CD4-positive, alpha-beta T cell (primary cell): ENCODE measurements at regions not wholly inside any gene's neighbourhood (a gene's known extent, or its start where the extent isn't known, plus 50 kb on each side); places are given as distances from the start of the nearest gene placed in this dataset.

Experiments used
- ATAC-seq: fragments of 200-7000 bp; cut with Tn5 transposase; one replicate; pipeline ENCODE4 v1.10.0; 2022; ENCODE audit warnings: mild to moderate bottlenecking; ENCODE audit not compliant: poor library complexity
- CTCF ChIA-PET: fragments of 350-600 bp; sonication (Branson Sonifier 250); formaldehyde crosslinking; loops from one replicate; lab custom pipeline; 2021; ENCODE audit warnings: antibody characterized with exemption, inconsistent platforms; lab: Charles Lee
- POLR2A ChIA-PET: fragments of 350-600 bp; sonication (Branson Sonifier 250); formaldehyde crosslinking; loops from one replicate; lab custom pipeline; 2021; ENCODE audit warnings: antibody characterized with exemption, inconsistent platforms; lab: Charles Lee
- DNase-seq, 14 experiments: peaks; one replicate each; pipeline ENCODE4 v3.0.0-alpha.2; 2013 to 2020; ENCODE audit warnings: mixed read lengths in 2 of 14
- H3K27ac ChIP-seq, 2 donors: one replicate each; pipeline versions ENCODE4 v1.5.1 to v1.7.0; 2013; ENCODE audit warnings: low read length in 2 of 2, low read depth in 1 of 2, mild to moderate bottlenecking in 1 of 2
- H3K27me3 ChIP-seq, 2 experiments: 1 replicate in 1 of 2; 2 replicates in 1 of 2; pipeline versions ENCODE4 v1.6.1 to v1.7.0; 2013; ENCODE audit warnings: low read length in 2 of 2, control low read depth in 1 of 2, mild to moderate bottlenecking in 1 of 2, moderate library complexity in 1 of 2; ENCODE audit not compliant: insufficient read depth in 2 of 2, control insufficient read depth in 1 of 2
- H3K36me3 ChIP-seq: one replicate; pipeline ENCODE4 v1.6.1; 2013; ENCODE audit warnings: low read length, control low read depth; ENCODE audit not compliant: insufficient read depth
- H3K4me1 ChIP-seq: one replicate; pipeline ENCODE4 v1.6.1; 2013; ENCODE audit warnings: low read length, control low read depth; ENCODE audit not compliant: insufficient read depth
- H3K4me3 ChIP-seq: one replicate; pipeline ENCODE4 v1.5.1; 2013; ENCODE audit warnings: mild to moderate bottlenecking, low read length, moderate library complexity
- H3K9me3 ChIP-seq, 2 experiments: 1 replicate in 1 of 2; 2 replicates in 1 of 2; pipeline versions ENCODE4 v1.6.1 to v1.7.0; 2013; ENCODE audit warnings: low read length in 2 of 2, mild to moderate bottlenecking in 2 of 2, control low read depth in 1 of 2, moderate library complexity in 1 of 2; ENCODE audit not compliant: control insufficient read depth in 1 of 2, insufficient read depth in 1 of 2
- H3K27ac Mint-ChIP-seq: one replicate; pipeline ENCODE4 v1.8.0; 2020; ENCODE audit warnings: mixed read lengths
- H3K27me3 Mint-ChIP-seq: one replicate; pipeline ENCODE4 v1.8.0; 2021; ENCODE audit warnings: mixed read lengths
- H3K36me3 Mint-ChIP-seq: one replicate; pipeline ENCODE4 v1.8.0; 2021; ENCODE audit warnings: low read depth, mixed read lengths
- H3K4me1 Mint-ChIP-seq: one replicate; pipeline ENCODE4 v1.8.0; 2021; ENCODE audit warnings: low read depth, mixed read lengths
- H3K4me3 Mint-ChIP-seq: one replicate; pipeline ENCODE4 v1.8.0; 2020; ENCODE audit warnings: mild to moderate bottlenecking, mixed read lengths
- H3K9me3 Mint-ChIP-seq: one replicate; pipeline ENCODE4 v1.8.0; 2020; ENCODE audit warnings: mixed read lengths
- CTCF ChIP-seq: fragments of 200-600 bp; IDR thresholded peaks from one replicate; pipeline ENCODE4 v1.8.0; 2022; ENCODE audit warnings: antibody characterized with exemption, mild to moderate bottlenecking
- intact Hi-C, 2 experiments: fragments of 100-400 bp; cut with DNase I in 1 of 2; cut with micrococcal nuclease in 1 of 2; formaldehyde crosslinking; loops; one replicate each; pipeline versions ENCODE4 v1.15.1 to v1.9.0; 2023 to 2025; cut with DNase I, micrococcal nuclease

GRCh38 chr11:114815176-114815575 lies 136.8 kb downstream of the NXPE2 start:
- POLR2A ChIA-PET = no interaction called here
- Mint-ChIP-seq H3K27ac (no peak overlapping the region), H3K27me3 (peaks cover 5% of the 10 kb centered on the region), H3K4me3 (no peak overlapping the region), H3K9me3 (no peaks in the 10 kb centered on the region), H3K36me3 (no peaks in the 10 kb centered on the region), H3K4me1 (no peaks in the 10 kb centered on the region)
- CTCF ChIA-PET = no interaction called here
- no peaks in the 10 kb centered on the region for H3K36me3 ChIP-seq
- intact Hi-C loops = no loop called here
- no peak for TF ChIP-seq CTCF
- ATAC-seq (no peak), DNase-seq (no peak)
- H3K4me3 ChIP-seq = no peak overlapping the region
- no peaks in the 10 kb centered on the region for H3K9me3 ChIP-seq
- H3K27ac ChIP-seq = no peak overlapping the region
- no peaks in the 10 kb centered on the region for H3K4me1 ChIP-seq
- peaks cover 0 to 4% of the 10 kb centered on the region in 2 experiments for H3K27me3 ChIP-seq

- ATAC-seq = no peak
- Histone ChIP-seq H3K4me3 (no peak overlapping the region), H3K9me3 (no peaks in the 10 kb centered on the region), H3K4me1 (no peaks in the 10 kb centered on the region), H3K36me3 (no peaks in the 10 kb centered on the region), H3K27ac (no peak overlapping the region), H3K27me3 (peaks cover 0 to 4% of the 10 kb centered on the region in 2 experiments)
- DNase-seq = no peak
- Mint-ChIP-seq H3K9me3 (no peaks in the 10 kb centered on the region), H3K36me3 (no peaks in the 10 kb centered on the region), H3K4me1 (no peaks in the 10 kb centered on the region), H3K27ac (no peak overlapping the region), H3K27me3 (peaks cover 5% of the 10 kb centered on the region), H3K4me3 (no peak overlapping the region)
- ChIA-PET POLR2A (no interaction called here), CTCF (no interaction called here)
- TF ChIP-seq CTCF = no peak
- intact Hi-C loops = no loop called here
Observed at GRCh38 chr11:114815761-114816160, 137.4 kb downstream of the NXPE2 start.

- no peaks in the 10 kb centered on the region for H3K4me1 ChIP-seq
- TF ChIP-seq CTCF = no peak
- ChIA-PET POLR2A (no interaction called here), CTCF (no interaction called here)
- Mint-ChIP-seq H3K4me3 (no peak overlapping the region), H3K4me1 (no peaks in the 10 kb centered on the region), H3K27me3 (peaks cover 5% of the 10 kb centered on the region), H3K9me3 (no peaks in the 10 kb centered on the region), H3K36me3 (no peaks in the 10 kb centered on the region), H3K27ac (no peak overlapping the region)
- H3K4me3 ChIP-seq = no peak overlapping the region
- H3K27me3 ChIP-seq = peaks cover 0 to 4% of the 10 kb centered on the region in 2 experiments
- no peak for ATAC-seq
- no peaks in the 10 kb centered on the region for H3K36me3 ChIP-seq
- H3K27ac ChIP-seq = no peak overlapping the region
- intact Hi-C loops = no loop called here
- H3K9me3 ChIP-seq = no peaks in the 10 kb centered on the region
- DNase-seq = no peak
Observed at GRCh38 chr11:114816791-114817190, 138.5 kb downstream of the NXPE2 start.
